B cell (primary cell): ENCODE measurements at regions not wholly inside any gene's neighbourhood (a gene's known extent, or its start where the extent isn't known, plus 50 kb on each side); places are given as distances from the start of the nearest gene placed in this dataset.

Source experiments
- ATAC-seq: fragments of 200-7000 bp; cut with Tn5 transposase; one replicate; pipeline ENCODE4 v1.10.0; 2021; ENCODE audit warnings: low read depth, mild to moderate bottlenecking, moderate number of reproducible peaks, moderate library complexity
- CTCF ChIA-PET: fragments of 350-600 bp; sonication (Branson Sonifier 250); formaldehyde crosslinking; loops from one replicate; lab custom pipeline; 2021; ENCODE audit warnings: antibody characterized with exemption, inconsistent platforms; lab: Charles Lee
- POLR2A ChIA-PET: fragments of 350-600 bp; sonication (Branson Sonifier 250); formaldehyde crosslinking; loops from one replicate; lab custom pipeline; 2021; ENCODE audit warnings: antibody characterized with exemption; lab: Charles Lee
- DNase-seq: peaks from one replicate; pipeline ENCODE4 v3.0.0; 2013
- H2AFZ ChIP-seq: 2 replicates; pipeline ENCODE4 v1.6.1; 2012; ENCODE audit warnings: mild to moderate bottlenecking, low read depth, low read length; ENCODE audit not compliant: insufficient read depth, poor library complexity, severe bottlenecking
- H3K27ac ChIP-seq, 2 donors: 1 replicate in 1 of 2; 2 replicates in 1 of 2; pipeline ENCODE4 v1.5.1; 2012 to 2013; ENCODE audit warnings: low read length in 2 of 2, mild to moderate bottlenecking in 2 of 2, moderate library complexity in 1 of 2
- H3K27me3 ChIP-seq, 4 experiments: fragments of 200-600 bp in 1 of 4; sonication (generic) in 1 of 4; replicated peaks in 1 of 4; 1 replicate in 2 of 4; 2 replicates in 2 of 4; pipeline versions ENCODE4 v1.6.1 to v1.7.0; 2013 to 2016; ENCODE audit warnings: low read length in 3 of 4, mild to moderate bottlenecking in 2 of 4, mixed read lengths in 1 of 4, moderate library complexity in 1 of 4; ENCODE audit not compliant: insufficient read depth in 4 of 4, control insufficient read depth in 3 of 4; ENCODE audit errors: control extremely low read depth in 1 of 4
- H3K36me3 ChIP-seq, 2 experiments: replicated peaks in 1 of 2; 1 replicate in 1 of 2; 2 replicates in 1 of 2; pipeline versions ENCODE4 v1.6.1 to v1.7.1; 2013; ENCODE audit warnings: low read length in 1 of 2; ENCODE audit not compliant: insufficient read depth in 2 of 2, control insufficient read depth in 1 of 2; ENCODE audit errors: control extremely low read depth in 1 of 2, extremely low read depth in 1 of 2
- H3K4me1 ChIP-seq, 2 donors: fragments of 200-600 bp in 1 of 2; sonication (generic) in 1 of 2; 1 replicate in 1 of 2; 2 replicates in 1 of 2; pipeline versions ENCODE4 v1.5.1 to v1.6.1; 2013 to 2017; ENCODE audit warnings: low read length in 2 of 2; ENCODE audit not compliant: control insufficient read depth in 2 of 2, insufficient read depth in 2 of 2
- H3K4me2 ChIP-seq: replicated peaks from 2 replicates; pipeline ENCODE3; 2012; ENCODE audit warnings: mild to moderate bottlenecking, low read depth, low read length; ENCODE audit not compliant: poor library complexity, severe bottlenecking
- H3K4me3 ChIP-seq, 5 experiments: fragments of 200-600 bp in 1 of 5; sonication (generic) in 1 of 5; 1 replicate in 3 of 5; 2 replicates in 2 of 5; pipeline versions ENCODE4 v1.5.1 to v1.7.0; 2011 to 2016; ENCODE audit warnings: low read length in 4 of 5, mild to moderate bottlenecking in 4 of 5, low read depth in 2 of 5, control low read depth in 1 of 5, moderate library complexity in 1 of 5; ENCODE audit not compliant: insufficient read depth in 1 of 5; ENCODE audit errors: control extremely low read depth in 1 of 5, extremely low read depth in 1 of 5
- H3K79me2 ChIP-seq: fragments of 200-600 bp; sonication (generic); one replicate; pipeline ENCODE4 v1.6.0; 2016; ENCODE audit warnings: low read length; ENCODE audit not compliant: control insufficient read depth, insufficient read depth
- H3K9ac ChIP-seq: fragments of 200-600 bp; sonication (generic); 2 replicates; pipeline ENCODE4 v1.6.1; 2017; ENCODE audit warnings: mild to moderate bottlenecking, low read length, moderate library complexity
- H3K9me3 ChIP-seq, 3 donors: one replicate each; pipeline versions ENCODE4 v1.6.1 to v1.7.1; 2013; ENCODE audit warnings: low read length in 2 of 3; ENCODE audit not compliant: control insufficient read depth in 2 of 3, insufficient read depth in 1 of 3; ENCODE audit errors: control extremely low read depth in 1 of 3
- H4K20me1 ChIP-seq: 2 replicates; pipeline ENCODE4 v1.6.0; 2012; ENCODE audit warnings: mild to moderate bottlenecking, low read length; ENCODE audit not compliant: insufficient read depth, control insufficient read depth, poor library complexity, severe bottlenecking
- H3K27ac Mint-ChIP-seq: one replicate; pipeline ENCODE4 v1.8.0; 2021; ENCODE audit warnings: mixed read lengths
- H3K27me3 Mint-ChIP-seq: one replicate; pipeline ENCODE4 v1.8.0; 2021; ENCODE audit warnings: mixed read lengths
- H3K4me1 Mint-ChIP-seq: one replicate; pipeline ENCODE4 v1.8.0; 2021; ENCODE audit warnings: mixed read lengths
- H3K4me3 Mint-ChIP-seq: one replicate; pipeline ENCODE4 v1.8.0; 2021; ENCODE audit warnings: mixed read lengths
- H3K9me3 Mint-ChIP-seq: one replicate; pipeline ENCODE4 v1.8.0; 2022; ENCODE audit warnings: mixed read lengths; ENCODE audit not compliant: insufficient read depth
- CTCF ChIP-seq: fragments of 200-600 bp; IDR thresholded peaks from one replicate; pipeline ENCODE4 v1.8.0; 2022; ENCODE audit warnings: antibody characterized with exemption, mild to moderate bottlenecking
- EZH2 ChIP-seq: IDR thresholded peaks from 2 replicates; pipeline ENCODE4 v1.6.1; 2012; ENCODE audit warnings: borderline replicate concordance, low read depth, mild to moderate bottlenecking, moderate library complexity, low read length; ENCODE audit not compliant: insufficient read depth, poor library complexity, severe bottlenecking
- WGBS: methylation state at CpG from one replicate; pipeline ENCODE4 v1.1.5; 2013; ENCODE audit warnings: missing lambda C conversion rate; ENCODE audit not compliant: insufficient coverage; 5-methylcytosine and 5-hydroxymethylcytosine counted together
- intact Hi-C: fragments of 100-400 bp; cut with micrococcal nuclease; formaldehyde crosslinking; loops from one replicate; pipeline ENCODE4 v1.10.0; 2022

- POLR2A ChIA-PET = no interaction called here
- Histone ChIP-seq H3K4me2 (no peak overlapping the region), H3K4me1 (no peaks in the 10 kb centered on the region), H3K79me2 (no peaks in the 10 kb centered on the region), H3K36me3 (no peaks in the 10 kb centered on the region), H3K4me3 (no peak overlapping the region), H3K27me3 (no peaks in the 10 kb centered on the region), H4K20me1 (no peaks in the 10 kb centered on the region), H2AFZ (no peak overlapping the region), H3K9me3 (no peaks in the 10 kb centered on the region), H3K9ac (no peak overlapping the region), H3K27ac (no peak overlapping the region)
- DNase-seq (no peak), ATAC-seq (no peak)
- H3K27me3 Mint-ChIP-seq = peaks cover under 1% of the 10 kb centered on the region
- intact Hi-C loops = no loop called here
- WGBS = no CpG with 5 or more reads among the region's 5 CpGs
- H3K27ac Mint-ChIP-seq = no peak overlapping the region
- no peaks in the 10 kb centered on the region for H3K9me3 Mint-ChIP-seq
- TF ChIP-seq EZH2 (no peak), CTCF (no peak)
- H3K4me1 Mint-ChIP-seq = no peaks in the 10 kb centered on the region
- H3K4me3 Mint-ChIP-seq = no peak overlapping the region
- CTCF ChIA-PET = no interaction called here
Measured at GRCh38 chr21:17444828-17445227, 68.0 kb upstream of the CXADR start.

- no peak for DNase-seq
Measured at GRCh38 chr21:17446737-17447136, 66.1 kb upstream of the CXADR start.

More at GRCh38 chr21:17446737-17447136, 66.1 kb upstream of the CXADR start:
- H3K4me3 Mint-ChIP-seq = no peak overlapping the region
- H2AFZ ChIP-seq = no peak overlapping the region
- no peak overlapping the region for H3K9ac ChIP-seq
- H3K79me2 ChIP-seq = no peaks in the 10 kb centered on the region
- no peaks in the 10 kb centered on the region for H3K4me1 ChIP-seq
- intact Hi-C loops = no loop called here
- CTCF ChIA-PET = no interaction called here
- no peaks in the 10 kb centered on the region for H3K27me3 ChIP-seq
- TF ChIP-seq EZH2 = no peak
- TF ChIP-seq CTCF = no peak
- H3K27me3 Mint-ChIP-seq = no peaks in the 10 kb centered on the region
- no CpG with 5 or more reads among the region's 3 CpGs for WGBS
- ATAC-seq = no peak
- H3K36me3 ChIP-seq = no peaks in the 10 kb centered on the region
- no peaks in the 10 kb centered on the region for H3K9me3 ChIP-seq
- H3K27ac Mint-ChIP-seq = no peak overlapping the region
- no peak overlapping the region for H3K4me3 ChIP-seq
- H4K20me1 ChIP-seq = no peaks in the 10 kb centered on the region
- no peaks in the 10 kb centered on the region for H3K9me3 Mint-ChIP-seq
- POLR2A ChIA-PET = no interaction called here
- H3K27ac ChIP-seq = no peak overlapping the region
- H3K4me2 ChIP-seq = no peak overlapping the region
- H3K4me1 Mint-ChIP-seq = no peaks in the 10 kb centered on the region
